Nephron (organoid): ENCODE measurements at regions not wholly inside any gene's neighbourhood (a gene's known extent, or its start where the extent isn't known, plus 50 kb on each side); places are given as distances from the start of the nearest gene placed in this dataset.

Experiments
- H3K27ac Mint-ChIP-seq, 3 experiments: 2 replicates each; pipeline ENCODE4 v1.8.0; 2020; ENCODE audit warnings: mixed read lengths in 3 of 3, mild to moderate bottlenecking in 2 of 3, moderate library complexity in 1 of 3
- H3K27me3 Mint-ChIP-seq: 2 replicates; pipeline ENCODE4 v1.8.0; 2021; ENCODE audit warnings: low read depth, mild to moderate bottlenecking, moderate library complexity, mixed read lengths
- H3K36me3 Mint-ChIP-seq: 2 replicates; pipeline ENCODE4 v1.8.0; 2020; ENCODE audit warnings: low read depth, mixed read lengths
- H3K4me1 Mint-ChIP-seq: 2 replicates; pipeline ENCODE4 v1.8.0; 2020; ENCODE audit warnings: mixed read lengths
- H3K4me3 Mint-ChIP-seq, 3 experiments: 2 replicates each; pipeline ENCODE4 v1.8.0; 2020; ENCODE audit warnings: mild to moderate bottlenecking in 3 of 3, mixed read lengths in 3 of 3, moderate library complexity in 2 of 3
- H3K9me3 Mint-ChIP-seq: 2 replicates; pipeline ENCODE4 v1.8.0; 2020; ENCODE audit warnings: mixed read lengths
- TF ChIP-seq, protein P1 (sequence below), 3 experiments: fragments of 200-600 bp; sonication (generic); IDR thresholded peaks; one replicate each; pipeline ENCODE4 v1.5.0; 2021; ENCODE audit warnings: antibody characterized with exemption in 3 of 3; ENCODE audit not compliant: unreplicated experiment in 3 of 3

DNA sequence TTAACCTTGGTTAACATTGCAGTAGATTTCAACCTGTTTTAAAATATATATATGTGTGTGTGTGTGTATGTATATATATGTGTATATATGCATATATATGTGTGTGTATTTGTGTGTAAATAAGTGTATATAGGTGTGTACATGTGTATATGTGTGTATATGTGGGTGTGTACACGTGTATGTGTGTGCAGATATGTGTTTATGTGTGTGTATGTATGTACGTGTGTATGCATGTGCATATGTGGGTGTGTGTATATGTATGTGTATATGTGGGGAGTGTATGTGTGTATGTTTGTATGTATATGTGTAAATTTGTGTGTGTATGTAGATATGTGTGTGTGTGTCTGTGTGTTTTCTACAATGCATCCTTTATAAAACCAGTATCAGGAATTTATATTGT, 205.5 kb upstream of the FOXF1 start:
- Mint-ChIP-seq H3K9me3 (no peaks in the 10 kb centered on the region), H3K27ac (no peak overlapping the region), H3K27me3 (peaks cover 94% of the 10 kb centered on the region), H3K36me3 (no peaks in the 10 kb centered on the region), H3K4me3 (no peak overlapping the region), H3K4me1 (peaks cover 16% of the 10 kb centered on the region)
- TF ChIP-seq, protein P1, sequence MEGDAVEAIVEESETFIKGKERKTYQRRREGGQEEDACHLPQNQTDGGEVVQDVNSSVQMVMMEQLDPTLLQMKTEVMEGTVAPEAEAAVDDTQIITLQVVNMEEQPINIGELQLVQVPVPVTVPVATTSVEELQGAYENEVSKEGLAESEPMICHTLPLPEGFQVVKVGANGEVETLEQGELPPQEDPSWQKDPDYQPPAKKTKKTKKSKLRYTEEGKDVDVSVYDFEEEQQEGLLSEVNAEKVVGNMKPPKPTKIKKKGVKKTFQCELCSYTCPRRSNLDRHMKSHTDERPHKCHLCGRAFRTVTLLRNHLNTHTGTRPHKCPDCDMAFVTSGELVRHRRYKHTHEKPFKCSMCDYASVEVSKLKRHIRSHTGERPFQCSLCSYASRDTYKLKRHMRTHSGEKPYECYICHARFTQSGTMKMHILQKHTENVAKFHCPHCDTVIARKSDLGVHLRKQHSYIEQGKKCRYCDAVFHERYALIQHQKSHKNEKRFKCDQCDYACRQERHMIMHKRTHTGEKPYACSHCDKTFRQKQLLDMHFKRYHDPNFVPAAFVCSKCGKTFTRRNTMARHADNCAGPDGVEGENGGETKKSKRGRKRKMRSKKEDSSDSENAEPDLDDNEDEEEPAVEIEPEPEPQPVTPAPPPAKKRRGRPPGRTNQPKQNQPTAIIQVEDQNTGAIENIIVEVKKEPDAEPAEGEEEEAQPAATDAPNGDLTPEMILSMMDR (IDR thresholded peaks at IDR 0.05; ENCODE audit: unreplicated experiment in 3 of 3) = no peak

DNA sequence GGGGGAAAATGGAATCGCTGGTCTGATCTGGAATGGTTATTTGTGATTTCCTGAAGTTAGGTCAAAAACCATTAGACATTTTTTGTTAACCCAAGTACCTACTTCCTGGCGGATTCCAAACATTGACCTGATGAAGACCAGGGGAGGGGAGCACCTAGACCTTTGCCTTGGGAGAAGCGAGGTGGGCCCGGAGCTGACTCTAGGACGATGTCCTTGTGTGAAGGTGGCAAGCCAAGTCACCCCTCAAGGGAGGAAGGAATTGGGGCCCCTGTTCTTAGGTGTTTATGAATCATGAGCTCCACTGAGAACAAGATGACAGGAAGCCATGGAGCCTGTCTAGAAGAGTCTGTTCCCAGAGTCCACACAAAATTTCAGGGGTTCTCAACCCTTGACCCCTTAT, 204.9 kb upstream of the FOXF1 start:
- TF ChIP-seq, protein P1 (IDR thresholded peaks at IDR 0.05; ENCODE audit: unreplicated experiment in 3 of 3) = no peak
- H3K27ac Mint-ChIP-seq = no peak overlapping the region
- H3K36me3 Mint-ChIP-seq = no peaks in the 10 kb centered on the region
- H3K27me3 Mint-ChIP-seq = peaks cover 94% of the 10 kb centered on the region
- H3K9me3 Mint-ChIP-seq = no peaks in the 10 kb centered on the region
- H3K4me3 Mint-ChIP-seq = no peak overlapping the region
- peaks cover 16% of the 10 kb centered on the region for H3K4me1 Mint-ChIP-seq

DNA sequence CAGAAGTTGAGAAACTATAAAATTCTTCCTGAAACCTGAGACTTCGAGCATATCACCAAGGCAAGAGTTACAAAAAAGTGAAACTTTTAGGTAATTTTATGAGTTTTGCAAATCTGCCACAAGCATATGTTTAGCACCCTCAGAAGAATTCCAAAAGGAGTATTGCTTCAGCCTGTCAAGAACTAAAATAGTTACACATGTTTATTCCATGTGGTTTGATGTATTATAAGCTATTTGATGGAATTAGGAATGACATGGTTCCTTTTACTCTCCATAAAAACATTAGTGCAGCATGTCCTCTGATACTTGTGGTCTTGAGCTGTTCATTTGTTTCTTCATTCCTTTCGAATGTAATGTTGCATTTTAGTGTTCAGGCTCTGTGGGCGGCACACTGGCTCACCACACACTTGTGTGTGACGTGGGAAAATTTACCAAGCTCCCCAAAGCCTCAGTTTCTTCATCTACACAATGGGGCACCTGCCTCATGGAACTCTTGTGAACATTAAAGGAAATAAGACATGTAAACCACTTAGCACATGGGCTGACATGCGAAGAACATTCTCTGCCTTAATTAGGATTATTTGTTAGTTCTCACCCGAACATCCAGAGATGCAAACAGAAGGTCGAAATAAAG, 204.2 kb upstream of the FOXF1 start:
- TF ChIP-seq, protein P1 (IDR thresholded peaks at IDR 0.05; ENCODE audit: unreplicated experiment in 3 of 3) = no peak
- Mint-ChIP-seq H3K9me3 (no peaks in the 10 kb centered on the region), H3K4me1 (peaks cover 12% of the 10 kb centered on the region), H3K27ac (no peak overlapping the region), H3K4me3 (no peak overlapping the region), H3K27me3 (peaks cover 94% of the 10 kb centered on the region), H3K36me3 (no peaks in the 10 kb centered on the region)

DNA sequence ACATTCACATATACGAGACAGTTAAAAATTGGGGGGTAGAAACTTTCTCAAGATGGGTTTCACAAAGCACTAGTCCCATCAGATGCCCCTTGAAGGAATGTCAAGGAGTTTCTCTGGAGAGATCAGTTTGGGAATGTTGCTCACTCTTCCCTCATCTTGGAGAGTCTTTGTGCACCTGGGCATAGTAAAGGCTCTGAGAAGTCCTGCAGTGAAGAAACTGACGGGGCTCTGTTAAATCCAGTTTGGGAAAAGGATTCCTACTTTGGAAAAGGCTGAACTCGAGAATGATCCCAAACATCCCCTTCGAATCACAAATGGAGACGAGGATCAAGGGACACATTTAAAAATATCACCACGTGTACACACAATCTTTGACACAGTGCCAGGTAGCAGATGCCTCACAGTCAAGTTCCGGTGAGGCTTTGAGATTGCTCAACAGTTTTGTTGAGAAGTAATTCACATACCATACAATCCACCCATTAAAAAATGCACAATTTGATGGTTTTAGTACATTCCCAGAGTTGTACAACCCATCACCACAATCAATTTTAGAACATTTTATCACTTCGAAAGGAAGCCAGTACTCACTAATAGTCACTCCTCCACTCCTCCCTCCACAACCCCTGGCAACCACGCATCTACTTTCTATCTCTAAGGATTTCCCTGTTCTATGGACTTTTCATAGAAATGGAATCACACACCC, 203.4 kb upstream of the FOXF1 start:
- Mint-ChIP-seq H3K9me3 (no peaks in the 10 kb centered on the region), H3K27me3 (peaks cover 94% of the 10 kb centered on the region), H3K27ac (no peak overlapping the region), H3K4me3 (no peak overlapping the region), H3K4me1 (peaks cover 8% of the 10 kb centered on the region), H3K36me3 (no peaks in the 10 kb centered on the region)
- TF ChIP-seq, protein P1 (IDR thresholded peaks at IDR 0.05; ENCODE audit: unreplicated experiment in 3 of 3) = no peak

DNA sequence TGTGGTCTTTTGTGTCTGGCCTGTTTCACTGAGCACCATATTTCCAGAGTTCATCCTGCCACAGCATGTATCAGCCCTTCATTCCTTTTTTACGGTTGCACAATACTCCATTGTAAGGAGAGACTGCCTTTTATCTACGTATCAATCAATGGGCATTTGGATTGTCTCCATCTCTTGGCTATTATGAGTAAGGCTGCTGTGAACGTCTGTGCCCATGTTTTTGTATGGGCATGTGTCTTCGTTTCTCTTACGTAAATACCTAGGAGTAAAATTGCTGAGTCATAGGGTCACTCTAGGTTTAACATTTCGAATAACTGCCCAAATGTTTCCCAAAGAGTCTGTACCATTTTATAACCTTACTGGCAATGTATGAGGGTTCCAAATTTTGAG, 202.8 kb upstream of the FOXF1 start:
- H3K36me3 Mint-ChIP-seq = no peaks in the 10 kb centered on the region
- H3K4me3 Mint-ChIP-seq = no peak overlapping the region
- H3K27ac Mint-ChIP-seq = no peak overlapping the region
- peaks cover 94% of the 10 kb centered on the region for H3K27me3 Mint-ChIP-seq
- TF ChIP-seq, protein P1 (IDR thresholded peaks at IDR 0.05; ENCODE audit: unreplicated experiment in 3 of 3) = no peak
- no peaks in the 10 kb centered on the region for H3K9me3 Mint-ChIP-seq
- H3K4me1 Mint-ChIP-seq = peaks cover 8% of the 10 kb centered on the region

DNA sequence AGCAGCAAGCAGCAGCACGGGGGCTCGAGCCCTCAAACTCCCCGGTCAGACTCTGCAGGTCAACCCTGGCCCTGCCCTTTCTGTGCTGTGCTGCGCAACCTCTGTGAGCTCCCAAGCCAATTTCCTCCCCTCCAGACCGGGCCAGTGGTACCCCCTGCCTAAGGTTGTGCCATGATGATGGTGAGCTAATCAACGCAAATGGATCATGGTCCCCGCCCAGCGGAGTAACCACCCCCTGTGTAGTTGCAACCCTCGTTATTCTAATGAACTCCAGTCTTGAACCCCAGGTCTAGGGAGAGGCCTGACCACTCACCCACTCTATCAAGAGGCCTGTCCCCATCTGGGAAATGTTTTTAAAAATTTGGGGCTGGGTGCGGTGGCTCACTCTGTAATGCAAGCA, 201.8 kb upstream of the FOXF1 start:
- Mint-ChIP-seq H3K4me1 (peaks cover 8% of the 10 kb centered on the region), H3K36me3 (no peaks in the 10 kb centered on the region), H3K4me3 (no peak overlapping the region), H3K27ac (no peak overlapping the region), H3K9me3 (no peaks in the 10 kb centered on the region), H3K27me3 (peaks cover 94% of the 10 kb centered on the region)
- TF ChIP-seq, protein P1 (IDR thresholded peaks at IDR 0.05; ENCODE audit: unreplicated experiment in 3 of 3) = no peak
